Stomach (tissue), 4 donors: ENCODE measurements at regions not wholly inside any gene's neighbourhood (a gene's known extent, or its start where the extent isn't known, plus 50 kb on each side); places are given as distances from the start of the nearest gene placed in this dataset.

ENCODE experiments used
- EP300 ChIP-seq: sonication (generic); formaldehyde crosslinking; IDR thresholded peaks from one replicate; pipeline ENCODE4 v1.6.1; 2017; ENCODE audit warnings: antibody characterized with exemption
- TF ChIP-seq, protein P1 (sequence below), 7 experiments: fragments of 450-650 bp in 4 of 7; fragments of 200-600 bp in 3 of 7; sonication (generic) in 3 of 7; IDR thresholded peaks; one replicate each; pipeline ENCODE4 v1.5.1; 2016 to 2019; ENCODE audit warnings: antibody characterized with exemption in 7 of 7, control low read depth in 2 of 7, mild to moderate bottlenecking in 1 of 7

DNA sequence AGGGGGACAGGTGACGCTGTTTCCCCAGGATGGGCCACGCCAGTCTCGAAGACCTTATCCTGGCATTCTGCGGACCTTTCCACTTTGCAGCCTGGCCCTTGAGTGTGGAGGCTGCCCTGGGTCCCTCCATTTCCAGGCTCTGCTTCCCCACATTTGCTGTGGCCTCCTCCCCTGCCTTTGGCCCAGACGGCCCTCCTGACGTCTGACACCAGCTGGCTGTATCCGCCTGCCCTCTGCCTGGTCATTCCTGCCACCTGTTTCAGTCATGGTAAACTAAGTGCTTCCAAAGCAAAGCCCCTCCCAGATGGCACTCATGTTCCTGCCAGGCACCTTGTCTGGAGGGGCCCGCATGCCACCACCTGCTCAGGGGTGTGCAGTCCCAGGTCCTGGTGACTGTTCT is 95.1 kb downstream of the ASB1 start:
- TF ChIP-seq, protein P1, sequence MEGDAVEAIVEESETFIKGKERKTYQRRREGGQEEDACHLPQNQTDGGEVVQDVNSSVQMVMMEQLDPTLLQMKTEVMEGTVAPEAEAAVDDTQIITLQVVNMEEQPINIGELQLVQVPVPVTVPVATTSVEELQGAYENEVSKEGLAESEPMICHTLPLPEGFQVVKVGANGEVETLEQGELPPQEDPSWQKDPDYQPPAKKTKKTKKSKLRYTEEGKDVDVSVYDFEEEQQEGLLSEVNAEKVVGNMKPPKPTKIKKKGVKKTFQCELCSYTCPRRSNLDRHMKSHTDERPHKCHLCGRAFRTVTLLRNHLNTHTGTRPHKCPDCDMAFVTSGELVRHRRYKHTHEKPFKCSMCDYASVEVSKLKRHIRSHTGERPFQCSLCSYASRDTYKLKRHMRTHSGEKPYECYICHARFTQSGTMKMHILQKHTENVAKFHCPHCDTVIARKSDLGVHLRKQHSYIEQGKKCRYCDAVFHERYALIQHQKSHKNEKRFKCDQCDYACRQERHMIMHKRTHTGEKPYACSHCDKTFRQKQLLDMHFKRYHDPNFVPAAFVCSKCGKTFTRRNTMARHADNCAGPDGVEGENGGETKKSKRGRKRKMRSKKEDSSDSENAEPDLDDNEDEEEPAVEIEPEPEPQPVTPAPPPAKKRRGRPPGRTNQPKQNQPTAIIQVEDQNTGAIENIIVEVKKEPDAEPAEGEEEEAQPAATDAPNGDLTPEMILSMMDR (IDR thresholded peaks at IDR 0.05), result no peak
- TF ChIP-seq EP300, result no peak
